Stimulated activated CD4-positive, alpha-beta T cell treated with anti-CD3 and anti-CD28 coated beads, TNF-alpha, amount 100 ng/mL, for 1 hour (primary cell): ENCODE measurements at regions not wholly inside any gene's neighbourhood (a gene's known extent, or its start where the extent isn't known, plus 50 kb on each side); places are given as distances from the start of the nearest gene placed in this dataset.
A peak's percentile ranks its signal among the peaks of the same experiment; 100 is the strongest.

Source experiments
- DNase-seq, 3 donors: peaks; one replicate each; pipeline ENCODE4 v3.0.0-alpha.2; 2020; ENCODE audit warnings: low read depth in 3 of 3, low spot score in 1 of 3

- DNase-seq, result no peak
Observed at GRCh38 chr1:39085174-39085573, 59.0 kb downstream of the NDUFS5 start.

- DNase-seq, result no peak
Observed at GRCh38 chr1:39086386-39086785, 60.2 kb downstream of the NDUFS5 start.

GRCh38 chr1:39086865-39087409 is 60.8 kb downstream of the NDUFS5 start:
- DNase-seq, result no peak

- DNase-seq, result no peak
Observed at GRCh38 chr1:39087435-39087834, 61.3 kb downstream of the NDUFS5 start.

- DNase-seq, result no peak
Observed at GRCh38 chr1:39088658-39089057, 62.5 kb downstream of the NDUFS5 start.

GRCh38 chr1:39089931-39090521 is 63.9 kb downstream of the NDUFS5 start:
- DNase-seq, result no peak

GRCh38 chr1:39090757-39091380 is 64.7 kb downstream of the NDUFS5 start:
- DNase-seq, result no peak

- DNase-seq, result peak in 2 of 3 donors; percentile 17 to 23
Observed at GRCh38 chr1:39091845-39092645, 65.9 kb downstream of the NDUFS5 start.

GRCh38 chr1:39094685-39095084 is 68.5 kb downstream of the NDUFS5 start:
- DNase-seq, result no peak

- DNase-seq, result peak in 2 of 3 donors; percentile 35 to 49
Observed at GRCh38 chr1:39098546-39099250, 72.5 kb downstream of the NDUFS5 start.

- no peak for DNase-seq
Observed at GRCh38 chr1:39102537-39103327, 76.6 kb downstream of the NDUFS5 start.

GRCh38 chr1:39103328-39104157 is 77.4 kb downstream of the NDUFS5 start:
- no peak for DNase-seq

GRCh38 chr1:39104158-39105060 is 78.3 kb downstream of the NDUFS5 start:
- DNase-seq, result no peak

GRCh38 chr1:39105061-39105840 is 79.1 kb downstream of the NDUFS5 start:
- peak; percentile 11 to 47 (median 37) for DNase-seq

- DNase-seq, result no peak
Observed at GRCh38 chr1:39105841-39106765, 80.0 kb downstream of the NDUFS5 start.

GRCh38 chr1:39106801-39107327 is 80.7 kb downstream of the NDUFS5 start:
- no peak for DNase-seq
